Chondrocyte (in vitro differentiated cells): ENCODE measurements at regions not wholly inside any gene's neighbourhood (a gene's known extent, or its start where the extent isn't known, plus 50 kb on each side); places are given as distances from the start of the nearest gene placed in this dataset.
A peak's percentile ranks its signal among the peaks of the same experiment; 100 is the strongest.
"Not testable (repeated sequence)": the region's sequence is repeated elsewhere in the genome, so short reads cannot be mapped to it uniquely, and the experiment has no call there.

Experiments
- DNase-seq: peaks from one replicate; pipeline ENCODE4 v3.0.0; 2021; ENCODE audit warnings: mixed read lengths, low spot score
- H3K27ac Mint-ChIP-seq: one replicate; pipeline ENCODE4 v1.8.0; 2021; ENCODE audit warnings: mild to moderate bottlenecking, moderate library complexity, mixed read lengths; ENCODE audit not compliant: unreplicated experiment
- H3K27me3 Mint-ChIP-seq: 2 replicates; pipeline ENCODE4 v1.8.0; 2021; ENCODE audit warnings: low read depth, mixed read lengths
- H3K36me3 Mint-ChIP-seq: 2 replicates; pipeline ENCODE4 v1.8.0; 2021; ENCODE audit warnings: low read depth, mixed read lengths
- H3K4me1 Mint-ChIP-seq: 2 replicates; pipeline ENCODE4 v1.8.0; 2021; ENCODE audit warnings: low read depth, mild to moderate bottlenecking, mixed read lengths
- H3K4me3 Mint-ChIP-seq: one replicate; pipeline ENCODE4 v1.8.0; 2021; ENCODE audit warnings: mild to moderate bottlenecking, moderate library complexity, mixed read lengths; ENCODE audit not compliant: unreplicated experiment
- H3K9me3 Mint-ChIP-seq: 2 replicates; pipeline ENCODE4 v1.8.0; 2021; ENCODE audit warnings: low read depth, mixed read lengths
- TF ChIP-seq, protein P1 (sequence below): fragments of 200-600 bp; sonication (generic); IDR thresholded peaks from 2 replicates; pipeline ENCODE4 v1.5.0; 2021; ENCODE audit warnings: antibody characterized with exemption, mild to moderate bottlenecking, moderate library complexity

GRCh38 chr6:56786256-56786655 is 143.6 kb upstream of the DST start:
- Mint-ChIP-seq H3K27me3 (no peaks in the 10 kb centered on the region), H3K27ac (peak overlapping the region; percentile 93), H3K9me3 (no peaks in the 10 kb centered on the region), H3K4me1 (peaks cover 46% of the 10 kb centered on the region), H3K36me3 (peaks cover 4% of the 10 kb centered on the region), H3K4me3 (no peak overlapping the region)
- DNase-seq = no peak
- TF ChIP-seq, protein P1, sequence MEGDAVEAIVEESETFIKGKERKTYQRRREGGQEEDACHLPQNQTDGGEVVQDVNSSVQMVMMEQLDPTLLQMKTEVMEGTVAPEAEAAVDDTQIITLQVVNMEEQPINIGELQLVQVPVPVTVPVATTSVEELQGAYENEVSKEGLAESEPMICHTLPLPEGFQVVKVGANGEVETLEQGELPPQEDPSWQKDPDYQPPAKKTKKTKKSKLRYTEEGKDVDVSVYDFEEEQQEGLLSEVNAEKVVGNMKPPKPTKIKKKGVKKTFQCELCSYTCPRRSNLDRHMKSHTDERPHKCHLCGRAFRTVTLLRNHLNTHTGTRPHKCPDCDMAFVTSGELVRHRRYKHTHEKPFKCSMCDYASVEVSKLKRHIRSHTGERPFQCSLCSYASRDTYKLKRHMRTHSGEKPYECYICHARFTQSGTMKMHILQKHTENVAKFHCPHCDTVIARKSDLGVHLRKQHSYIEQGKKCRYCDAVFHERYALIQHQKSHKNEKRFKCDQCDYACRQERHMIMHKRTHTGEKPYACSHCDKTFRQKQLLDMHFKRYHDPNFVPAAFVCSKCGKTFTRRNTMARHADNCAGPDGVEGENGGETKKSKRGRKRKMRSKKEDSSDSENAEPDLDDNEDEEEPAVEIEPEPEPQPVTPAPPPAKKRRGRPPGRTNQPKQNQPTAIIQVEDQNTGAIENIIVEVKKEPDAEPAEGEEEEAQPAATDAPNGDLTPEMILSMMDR = no peak

DNA sequence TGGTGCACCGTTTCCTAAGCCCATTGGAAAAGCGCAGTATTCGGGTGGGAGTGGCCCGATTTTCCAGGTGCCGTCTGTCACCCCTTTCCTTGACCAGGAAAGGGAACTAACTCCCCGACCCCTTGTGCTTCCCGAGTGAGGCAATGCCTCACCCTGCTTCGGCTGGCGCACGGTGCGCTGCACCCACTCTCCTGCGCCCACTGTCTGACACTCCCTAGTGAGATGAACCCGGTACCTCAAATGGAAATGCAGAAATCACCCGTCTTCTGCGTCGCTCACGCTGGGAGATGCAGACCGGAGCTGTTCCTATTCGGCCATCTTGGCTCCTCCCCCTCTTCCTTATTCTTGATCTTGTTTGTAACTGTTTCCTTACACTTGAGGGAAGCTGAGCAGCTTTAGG is 142.8 kb upstream of the DST start:
- H3K9me3 Mint-ChIP-seq, DNase-seq, H3K27me3 Mint-ChIP-seq, H3K36me3 Mint-ChIP-seq: not testable (repeated sequence)
- peaks cover 40% of the 10 kb centered on the region for H3K4me1 Mint-ChIP-seq
- peak overlapping the region; percentile 87 for H3K27ac Mint-ChIP-seq
- peak overlapping the region; percentile 70 for H3K4me3 Mint-ChIP-seq

DNA sequence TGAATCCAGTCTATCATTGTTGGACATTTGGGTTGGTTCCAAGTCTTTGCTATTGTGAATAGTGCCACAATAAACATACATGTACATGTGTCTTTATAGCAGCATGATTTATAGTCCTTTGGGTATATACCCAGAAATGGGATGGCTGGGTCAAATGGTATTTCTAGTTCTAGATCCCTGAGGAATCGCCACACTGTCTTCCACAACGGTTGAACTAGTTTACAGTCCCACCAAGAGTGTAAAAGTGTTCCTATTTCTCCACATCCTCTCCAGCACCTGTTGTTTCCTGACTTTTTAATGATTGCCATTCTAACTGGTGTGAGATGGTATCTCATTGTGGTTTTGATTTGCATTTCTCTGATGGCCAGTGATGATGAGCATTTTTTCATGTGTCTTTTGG is 137.4 kb upstream of the DST start:
- not testable (repeated sequence) for H3K27me3 Mint-ChIP-seq, H3K36me3 Mint-ChIP-seq, DNase-seq, H3K4me3 Mint-ChIP-seq, H3K4me1 Mint-ChIP-seq, H3K9me3 Mint-ChIP-seq, H3K27ac Mint-ChIP-seq

DNA sequence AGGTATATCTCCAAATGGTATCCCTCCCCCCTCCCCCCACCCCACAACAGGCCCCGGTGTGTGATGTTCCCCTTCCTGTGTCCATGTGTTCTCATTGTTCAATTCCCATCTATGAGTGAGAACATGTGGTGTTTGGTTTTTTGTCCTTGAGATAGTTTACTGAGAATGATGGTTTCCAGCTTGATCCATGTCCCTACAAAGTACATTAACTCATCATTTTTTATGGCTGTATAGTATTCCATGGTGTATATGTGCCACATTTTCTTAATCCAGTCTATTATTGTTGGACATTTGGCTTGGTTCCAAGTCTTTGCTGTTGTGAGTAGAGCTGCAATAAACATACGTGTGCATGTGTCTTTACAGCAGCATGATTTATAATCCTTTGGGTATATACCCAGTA is 135.8 kb upstream of the DST start:
- DNase-seq, H3K36me3 Mint-ChIP-seq, H3K9me3 Mint-ChIP-seq, H3K4me1 Mint-ChIP-seq, H3K4me3 Mint-ChIP-seq, H3K27me3 Mint-ChIP-seq, H3K27ac Mint-ChIP-seq: not testable (repeated sequence)

GRCh38 chr6:56775498-56776166 is 132.9 kb upstream of the DST start:
- Mint-ChIP-seq H3K27ac (no peak overlapping the region), H3K36me3 (peaks cover 2% of the 10 kb centered on the region), H3K4me1 (peaks cover 33% of the 10 kb centered on the region), H3K27me3 (no peaks in the 10 kb centered on the region), H3K9me3 (no peaks in the 10 kb centered on the region), H3K4me3 (no peak overlapping the region)
- TF ChIP-seq, protein P1 = no peak
- no peak for DNase-seq

GRCh38 chr6:56772737-56773184 is 130.1 kb upstream of the DST start:
- DNase-seq = no peak
- peaks cover 2% of the 10 kb centered on the region for H3K36me3 Mint-ChIP-seq
- peaks cover 59% of the 10 kb centered on the region for H3K4me1 Mint-ChIP-seq
- TF ChIP-seq, protein P1 = peak; percentile 25
- peak overlapping the region; percentile 76 for H3K27ac Mint-ChIP-seq
- no peaks in the 10 kb centered on the region for H3K9me3 Mint-ChIP-seq
- no peaks in the 10 kb centered on the region for H3K27me3 Mint-ChIP-seq
- H3K4me3 Mint-ChIP-seq = no peak overlapping the region
